HG03457 (cell line): ENCODE measurements at regions not wholly inside any gene's neighbourhood (a gene's known extent, or its start where the extent isn't known, plus 50 kb on each side); places are given as distances from the start of the nearest gene placed in this dataset.

Experiments
- ATAC-seq: cut with Tn5 transposase; IDR thresholded peaks from one replicate; pipeline ENCODE4 v1.9.1; 2021; ENCODE audit warnings: moderate number of reproducible peaks; ENCODE audit not compliant: unreplicated experiment

DNA sequence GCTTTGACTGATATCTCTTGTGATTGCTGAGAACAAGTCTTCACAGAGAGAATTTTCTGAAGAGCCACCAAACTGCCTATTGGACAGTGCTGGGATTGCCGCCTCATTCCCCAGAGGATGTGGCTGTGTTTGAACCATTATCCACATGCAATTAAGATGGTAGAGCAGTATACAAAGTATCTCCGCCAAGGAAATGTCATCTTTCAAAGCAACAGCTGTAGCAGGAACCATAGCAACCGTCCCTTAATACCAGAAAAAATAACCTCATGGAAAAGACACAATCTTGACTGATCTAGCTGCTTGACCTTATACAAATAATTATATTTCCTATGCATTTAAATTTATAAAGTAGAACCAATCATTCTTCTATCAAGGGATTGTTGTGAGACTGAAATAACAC is 772.6 kb upstream of the FAM98A start:
- no peak for ATAC-seq

- no peak for ATAC-seq
Observed at GRCh38 chr2:34368304-34368703, 769.2 kb upstream of the FAM98A start.

GRCh38 chr2:34365932-34366331 is 766.8 kb upstream of the FAM98A start:
- no peak for ATAC-seq

DNA sequence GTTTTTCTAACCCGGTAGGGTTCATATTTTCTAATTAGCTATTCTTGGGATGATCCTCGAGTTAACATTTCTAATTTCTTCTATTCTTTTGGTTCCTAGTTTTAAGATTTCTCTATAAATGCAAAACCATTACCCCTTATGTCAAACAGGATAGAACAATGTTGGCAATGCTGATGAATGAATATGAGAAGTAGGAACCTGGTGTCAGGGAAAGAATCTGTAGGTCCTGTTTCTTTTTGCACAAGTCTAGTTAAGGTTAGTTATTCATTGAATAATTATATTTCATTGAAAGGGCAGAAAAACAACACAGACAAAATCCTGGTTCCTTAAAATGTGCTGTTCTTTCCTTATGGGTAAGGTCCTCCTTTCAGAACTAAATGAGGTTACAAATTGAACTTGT is 766.4 kb upstream of the FAM98A start:
- ATAC-seq = no peak

- no peak for ATAC-seq
Observed at GRCh38 chr2:34353509-34354113, 754.5 kb upstream of the FAM98A start.

DNA sequence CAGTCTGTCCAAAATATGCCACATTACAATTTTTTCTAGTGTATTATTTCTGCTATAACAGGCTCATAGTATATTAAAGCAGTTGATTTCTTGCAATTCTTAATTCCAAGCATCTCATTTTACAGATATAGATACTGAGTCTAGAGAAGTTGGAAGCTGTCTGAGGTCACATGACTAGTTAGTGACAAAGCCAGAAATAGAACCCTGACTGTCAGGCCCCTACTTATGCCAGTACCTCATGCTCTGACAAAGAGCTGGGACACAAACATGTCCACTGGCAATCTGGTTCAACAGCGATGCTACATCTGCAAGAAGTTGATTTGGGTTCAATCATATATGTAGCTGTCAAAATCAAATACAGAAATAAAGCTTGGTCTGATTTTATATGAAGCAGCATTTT is 750.4 kb upstream of the FAM98A start:
- no peak for ATAC-seq

GRCh38 chr2:34345030-34345429 is 745.9 kb upstream of the FAM98A start:
- no peak for ATAC-seq

GRCh38 chr2:34340307-34340706 is 741.2 kb upstream of the FAM98A start:
- ATAC-seq = no peak

DNA sequence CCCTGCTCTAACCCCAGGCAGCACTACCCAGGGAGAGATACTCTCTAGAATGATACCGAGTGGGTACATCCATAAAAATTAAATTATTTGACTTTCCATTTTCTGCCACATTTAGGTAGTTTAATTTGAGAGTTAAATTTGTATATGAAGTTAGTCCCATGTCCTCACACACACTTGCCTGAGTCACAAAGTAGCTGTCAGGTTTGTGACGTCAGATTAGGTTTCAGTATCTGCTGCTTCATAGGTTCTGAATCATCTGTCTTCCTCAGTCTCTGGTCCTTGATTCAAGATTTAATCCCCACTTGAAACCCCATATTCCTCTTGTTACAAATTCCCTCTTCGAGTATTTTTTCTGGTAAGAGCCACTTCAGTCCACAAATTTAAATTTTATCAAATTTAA is 738.6 kb upstream of the FAM98A start:
- no peak for ATAC-seq

DNA sequence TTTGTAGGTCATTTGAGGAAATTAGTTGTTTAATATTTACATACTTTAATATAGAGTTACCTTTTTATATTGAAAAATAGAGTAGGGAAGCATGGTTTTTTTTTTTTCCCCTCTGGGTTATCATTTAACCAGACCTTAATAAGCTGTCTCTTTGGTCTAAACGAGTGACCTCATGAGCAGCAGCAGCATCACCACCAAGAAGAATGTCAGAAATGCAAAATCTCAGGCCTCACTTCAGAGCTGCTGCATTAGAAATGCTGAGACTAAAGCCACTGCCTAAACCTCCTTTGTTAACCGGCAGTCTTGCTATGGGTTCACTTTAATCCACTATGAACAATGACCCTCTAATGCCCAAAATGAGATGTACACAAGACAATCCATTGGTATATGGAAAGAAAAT is 733.7 kb upstream of the FAM98A start:
- ATAC-seq = no peak

GRCh38 chr2:34320056-34320455 is 721.0 kb upstream of the FAM98A start:
- ATAC-seq = no peak

DNA sequence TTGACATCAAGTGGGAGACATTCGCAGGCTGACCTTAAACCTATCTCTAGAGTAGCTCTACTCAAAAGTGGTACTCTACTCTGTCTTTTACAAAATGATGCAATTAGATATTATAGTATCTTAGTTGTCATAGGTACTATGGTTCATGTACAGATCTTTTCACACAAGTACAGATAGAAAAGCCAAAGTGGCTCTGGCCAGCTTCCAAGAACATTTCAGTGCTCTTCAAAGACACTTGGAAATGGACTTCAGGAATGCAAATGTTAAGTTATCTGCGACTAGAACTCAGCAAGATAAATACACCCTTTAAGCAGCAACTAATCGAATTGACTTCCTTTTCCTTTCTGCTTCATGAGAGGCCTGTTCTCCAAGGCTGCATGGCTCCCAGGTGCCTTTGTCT is 718.7 kb upstream of the FAM98A start:
- no peak for ATAC-seq

GRCh38 chr2:34316788-34317187 is 717.7 kb upstream of the FAM98A start:
- ATAC-seq = no peak

DNA sequence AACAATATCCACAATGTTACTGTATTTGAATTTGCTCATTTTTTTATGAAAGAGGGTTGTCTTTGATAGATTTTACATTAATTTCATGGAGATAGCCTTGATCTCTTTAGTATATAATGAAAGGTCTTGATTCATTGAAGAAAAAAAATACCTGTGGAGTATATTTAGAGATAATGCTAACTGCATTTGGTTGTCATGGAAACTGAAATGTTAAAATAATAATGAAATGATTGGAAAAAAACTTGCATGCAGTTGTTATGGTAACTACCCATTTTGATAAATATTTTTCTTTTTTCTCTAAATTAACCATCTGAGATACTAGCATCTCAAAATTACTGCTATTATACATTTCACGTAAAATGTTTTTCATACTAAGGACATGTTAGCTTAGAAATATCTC is 712.7 kb upstream of the FAM98A start:
- no peak for ATAC-seq

- ATAC-seq = no peak
Observed at GRCh38 chr2:34308140-34308539, 709.0 kb upstream of the FAM98A start.

GRCh38 chr2:34307636-34308035 is 708.5 kb upstream of the FAM98A start:
- no peak for ATAC-seq

GRCh38 chr2:34306745-34307144 is 707.6 kb upstream of the FAM98A start:
- no peak for ATAC-seq

DNA sequence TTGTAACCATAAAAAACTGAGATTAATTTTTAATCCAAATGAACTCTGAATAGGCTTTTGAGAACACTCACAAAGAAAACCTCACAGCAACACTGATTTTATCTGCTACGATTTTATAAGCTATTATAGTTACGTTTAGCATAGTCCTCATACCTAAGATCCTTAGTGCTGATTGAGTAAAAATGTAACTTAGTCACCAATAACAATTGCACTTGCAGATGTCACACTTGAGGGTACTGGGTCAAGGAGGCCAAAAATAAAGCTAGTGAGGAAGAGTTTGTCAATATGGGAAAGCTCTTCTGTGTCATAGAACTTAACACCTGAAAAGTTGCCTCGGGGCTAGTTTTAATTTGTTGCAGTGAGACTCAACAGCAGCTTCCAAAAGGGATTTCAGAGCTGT is 706.5 kb upstream of the FAM98A start:
- ATAC-seq = no peak

DNA sequence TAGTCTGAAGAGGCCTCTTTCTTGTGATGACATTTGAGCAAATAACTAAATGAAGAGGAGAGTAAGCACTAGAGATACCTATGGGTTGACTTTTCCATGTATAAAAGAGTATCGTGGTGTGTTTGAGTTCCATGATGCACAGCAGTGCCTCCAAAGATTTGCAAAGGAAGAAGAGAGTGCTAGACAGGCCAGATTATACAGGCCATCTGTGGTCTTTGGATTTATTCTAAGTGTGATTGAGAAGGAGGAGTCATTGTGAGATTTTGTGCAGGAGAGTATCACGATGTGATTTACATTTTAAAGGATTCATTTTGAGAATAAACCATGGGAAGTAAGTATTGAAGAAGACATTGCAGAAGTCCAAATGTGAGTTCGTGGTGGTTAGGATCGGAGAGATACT is 695.9 kb upstream of the FAM98A start:
- ATAC-seq = no peak

DNA sequence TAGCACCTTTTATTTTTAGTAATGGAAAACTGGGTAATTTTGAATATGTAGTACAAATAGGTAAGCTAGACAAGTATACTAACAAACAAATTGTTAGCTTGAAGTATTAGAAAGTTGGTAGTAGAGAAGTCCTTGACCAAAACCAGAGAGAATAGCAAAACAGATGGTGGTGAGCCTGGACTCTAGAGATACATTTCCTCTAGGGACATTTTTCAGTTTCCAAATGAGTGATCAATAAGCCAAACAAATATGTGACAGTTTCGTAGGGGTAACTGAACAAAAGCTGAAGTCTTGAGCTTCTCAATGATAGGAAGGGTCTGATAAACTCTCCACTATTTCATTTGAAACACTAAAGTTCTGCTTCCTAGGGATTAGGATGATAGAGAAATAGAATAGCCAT is 692.0 kb upstream of the FAM98A start:
- ATAC-seq = peak; percentile 89

DNA sequence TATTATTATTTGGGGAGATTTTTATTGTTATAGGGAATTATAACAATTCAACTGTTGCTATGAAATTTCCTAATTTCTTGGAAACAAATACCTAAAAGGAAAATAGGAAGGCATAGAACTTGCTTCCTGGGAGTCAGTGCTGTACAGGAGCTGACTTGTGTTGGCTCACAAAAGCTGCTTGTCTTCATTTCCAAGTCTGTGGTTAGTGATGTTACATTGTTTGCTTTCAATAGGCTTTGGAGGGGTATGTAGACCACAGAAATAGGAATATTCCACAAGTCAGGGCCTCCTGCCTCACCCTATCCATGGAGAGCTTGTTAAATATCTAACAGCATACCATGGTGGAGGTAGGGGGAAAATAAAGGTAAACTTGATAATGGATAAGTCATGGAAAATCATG is 688.9 kb upstream of the FAM98A start:
- no peak for ATAC-seq

DNA sequence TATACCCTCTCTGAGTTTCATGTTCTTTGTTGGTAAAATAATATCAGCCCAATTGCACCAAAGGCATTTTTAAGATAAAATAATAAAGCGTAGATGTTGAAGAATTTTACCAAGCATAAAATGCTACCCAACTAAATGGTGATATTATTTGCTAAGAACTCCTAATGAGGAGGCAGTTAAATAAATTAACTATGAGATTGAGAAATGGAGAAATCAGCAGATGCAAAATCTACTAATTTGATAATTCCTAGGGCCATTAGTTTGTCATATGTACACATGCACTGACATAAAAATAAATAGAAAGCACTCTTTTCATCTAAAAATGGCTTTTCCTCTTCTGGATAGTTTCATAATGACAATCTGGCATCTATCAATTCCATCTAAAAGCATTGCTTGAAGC is 681.5 kb upstream of the FAM98A start:
- ATAC-seq = no peak

DNA sequence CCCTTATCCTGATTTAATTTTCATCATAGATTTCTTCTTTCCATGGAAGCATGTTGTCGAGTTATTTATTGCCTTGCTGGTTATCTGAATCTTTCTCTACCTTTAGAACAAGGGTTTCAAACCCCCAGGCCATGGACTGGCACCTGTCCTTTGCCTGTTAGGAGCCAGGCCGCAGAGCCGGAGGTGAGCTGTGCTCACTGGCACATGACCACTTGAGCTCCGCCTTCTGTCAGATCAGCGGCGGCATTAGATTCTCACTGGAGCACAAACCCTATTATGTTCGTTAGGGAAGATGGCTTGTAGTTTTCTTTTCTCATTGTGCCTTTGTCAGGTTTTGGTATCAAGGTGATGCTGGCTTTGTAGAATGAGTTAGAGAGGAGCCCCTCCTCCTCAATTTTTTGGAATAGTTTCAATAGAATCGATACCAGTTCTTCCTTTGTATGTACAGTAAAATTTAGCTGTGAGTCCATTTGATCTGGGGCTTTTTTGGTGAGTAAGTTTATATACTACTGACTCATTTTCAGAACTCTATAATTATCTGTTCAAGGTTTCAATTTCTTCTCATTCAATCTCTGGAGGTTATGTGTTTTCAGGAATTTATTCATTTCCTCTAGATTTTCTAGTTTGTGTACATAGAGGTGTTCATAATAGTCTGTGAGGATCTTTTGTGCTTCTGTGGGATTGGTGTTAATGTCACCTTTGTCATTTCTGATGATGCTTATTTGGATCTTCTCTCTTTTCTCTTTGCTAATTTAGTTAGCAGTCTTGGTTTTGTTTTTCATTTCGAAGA is 668.0 kb upstream of the FAM98A start:
- peak; percentile 88 for ATAC-seq
